Smooth muscle cell (in vitro differentiated cells): ENCODE measurements at regions not wholly inside any gene's neighbourhood (a gene's known extent, or its start where the extent isn't known, plus 50 kb on each side); places are given as distances from the start of the nearest gene placed in this dataset.

Source experiments
- DNase-seq: peaks from one replicate; lab custom pipeline; 2025; ENCODE audit not compliant: unreplicated experiment; lab: John Stamatoyannopoulos, UW
- H2AFZ ChIP-seq: fragments of 200-600 bp; sonication (generic); 2 replicates; pipeline ENCODE4 v1.6.0; 2016; ENCODE audit warnings: antibody characterized with exemption, low read depth, mild to moderate bottlenecking
- H3F3A ChIP-seq: fragments of 200-600 bp; sonication (generic); 2 replicates; pipeline ENCODE4 v1.6.0; 2017; ENCODE audit warnings: antibody characterized with exemption, low read depth
- H3K27ac ChIP-seq: fragments of 200-600 bp; sonication (generic); 2 replicates; pipeline ENCODE4 v1.5.1; 2016; ENCODE audit warnings: low read depth, mild to moderate bottlenecking
- H3K27me3 ChIP-seq: fragments of 200-600 bp; sonication (generic); 2 replicates; pipeline ENCODE4 v1.6.1; 2016; ENCODE audit warnings: low read depth, mild to moderate bottlenecking
- H3K36me3 ChIP-seq: fragments of 200-600 bp; sonication (generic); 2 replicates; pipeline ENCODE4 v1.5.1; 2016; ENCODE audit warnings: low read depth
- H3K4me1 ChIP-seq: fragments of 200-600 bp; sonication (generic); 2 replicates; pipeline ENCODE4 v1.5.1; 2016; ENCODE audit warnings: low read depth
- H3K4me2 ChIP-seq: fragments of 200-600 bp; sonication (generic); 2 replicates; pipeline ENCODE4 v1.6.0; 2016; ENCODE audit warnings: mild to moderate bottlenecking
- H3K4me3 ChIP-seq: fragments of 200-600 bp; sonication (generic); 2 replicates; pipeline ENCODE4 v1.5.1; 2016; ENCODE audit warnings: mild to moderate bottlenecking
- H3K79me2 ChIP-seq: fragments of 200-600 bp; sonication (generic); 2 replicates; pipeline ENCODE4 v1.6.0; 2016; ENCODE audit warnings: low read depth, mild to moderate bottlenecking
- H3K9ac ChIP-seq: fragments of 200-600 bp; sonication (generic); 2 replicates; pipeline ENCODE4 v1.6.0; 2016; ENCODE audit warnings: low read depth
- H3K9me3 ChIP-seq: fragments of 200-600 bp; sonication (generic); replicated peaks from 2 replicates; pipeline ENCODE4 v1.5.1; 2016; ENCODE audit warnings: low read depth
- H4K20me1 ChIP-seq: fragments of 200-600 bp; sonication (generic); 2 replicates; pipeline ENCODE4 v1.6.0; 2016; ENCODE audit warnings: low read depth
- WGBS: methylation state at CpG from one replicate; pipeline ENCODE4 v1.1.7; 2016; ENCODE audit warnings: low lambda C conversion rate; 5-methylcytosine and 5-hydroxymethylcytosine counted together
- TF ChIP-seq, protein P1 (sequence below): fragments of 200-600 bp; sonication (generic); IDR thresholded peaks from 2 replicates; pipeline ENCODE4 v1.5.1; 2017; ENCODE audit warnings: borderline replicate concordance, mild to moderate bottlenecking, antibody characterized with exemption; ENCODE audit not compliant: insufficient read depth, poor library complexity, severe bottlenecking

DNA sequence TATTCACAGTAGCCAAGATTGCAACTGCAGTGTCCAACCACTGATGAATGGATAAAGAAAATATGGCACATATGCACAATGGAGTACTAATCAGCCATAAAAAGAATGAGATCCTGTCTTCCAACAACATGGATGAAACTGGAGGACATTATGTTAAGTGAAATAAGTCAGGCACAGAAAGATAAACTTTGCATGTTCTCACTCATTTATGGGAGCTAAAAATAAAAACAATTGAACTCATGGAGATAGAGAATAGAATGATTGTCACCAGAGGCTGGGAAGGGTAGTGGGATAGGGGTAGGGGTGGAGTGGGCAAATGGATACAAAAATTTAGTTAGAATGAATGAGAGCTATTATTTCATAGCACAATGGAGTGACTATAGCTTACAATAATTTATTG, 305.5 kb upstream of the ETAA1 start:
- Histone ChIP-seq H3K79me2 (no peaks in the 10 kb centered on the region), H3K27ac (no peak overlapping the region), H4K20me1 (no peaks in the 10 kb centered on the region), H3F3A (no peaks in the 10 kb centered on the region), H2AFZ (no peak overlapping the region), H3K27me3 (no peaks in the 10 kb centered on the region), H3K9ac (no peak overlapping the region), H3K4me3 (no peak overlapping the region), H3K4me2 (no peak overlapping the region), H3K36me3 (no peaks in the 10 kb centered on the region), H3K4me1 (no peaks in the 10 kb centered on the region), H3K9me3 (no peaks in the 10 kb centered on the region)
- TF ChIP-seq, protein P1, sequence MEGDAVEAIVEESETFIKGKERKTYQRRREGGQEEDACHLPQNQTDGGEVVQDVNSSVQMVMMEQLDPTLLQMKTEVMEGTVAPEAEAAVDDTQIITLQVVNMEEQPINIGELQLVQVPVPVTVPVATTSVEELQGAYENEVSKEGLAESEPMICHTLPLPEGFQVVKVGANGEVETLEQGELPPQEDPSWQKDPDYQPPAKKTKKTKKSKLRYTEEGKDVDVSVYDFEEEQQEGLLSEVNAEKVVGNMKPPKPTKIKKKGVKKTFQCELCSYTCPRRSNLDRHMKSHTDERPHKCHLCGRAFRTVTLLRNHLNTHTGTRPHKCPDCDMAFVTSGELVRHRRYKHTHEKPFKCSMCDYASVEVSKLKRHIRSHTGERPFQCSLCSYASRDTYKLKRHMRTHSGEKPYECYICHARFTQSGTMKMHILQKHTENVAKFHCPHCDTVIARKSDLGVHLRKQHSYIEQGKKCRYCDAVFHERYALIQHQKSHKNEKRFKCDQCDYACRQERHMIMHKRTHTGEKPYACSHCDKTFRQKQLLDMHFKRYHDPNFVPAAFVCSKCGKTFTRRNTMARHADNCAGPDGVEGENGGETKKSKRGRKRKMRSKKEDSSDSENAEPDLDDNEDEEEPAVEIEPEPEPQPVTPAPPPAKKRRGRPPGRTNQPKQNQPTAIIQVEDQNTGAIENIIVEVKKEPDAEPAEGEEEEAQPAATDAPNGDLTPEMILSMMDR, result no peak
- no peak for DNase-seq

DNA sequence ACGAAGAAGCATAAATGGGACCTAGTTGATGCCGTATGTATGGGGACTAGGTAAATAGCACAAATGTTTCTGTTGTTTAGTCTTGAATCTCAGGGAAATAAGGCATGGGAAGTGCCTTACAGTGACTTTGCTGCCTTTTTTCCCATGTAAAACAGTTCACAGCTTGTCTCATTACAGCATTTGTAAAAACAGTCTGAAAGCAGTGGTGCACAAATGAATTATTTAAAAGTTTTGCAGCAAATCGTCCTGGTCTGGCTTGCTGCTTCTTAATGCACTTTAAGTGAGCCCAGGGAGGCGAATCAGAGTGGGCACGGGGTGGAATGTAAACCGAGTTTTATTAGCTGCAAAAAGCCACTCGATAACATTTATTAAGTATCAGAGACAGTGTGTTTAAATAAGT, 302.0 kb upstream of the ETAA1 start:
- Histone ChIP-seq H3F3A (no peaks in the 10 kb centered on the region), H3K9ac (no peak overlapping the region), H3K79me2 (no peaks in the 10 kb centered on the region), H3K4me3 (no peak overlapping the region), H3K36me3 (no peaks in the 10 kb centered on the region), H3K9me3 (no peaks in the 10 kb centered on the region), H4K20me1 (no peaks in the 10 kb centered on the region), H2AFZ (no peak overlapping the region), H3K4me2 (no peak overlapping the region), H3K27me3 (no peaks in the 10 kb centered on the region), H3K4me1 (no peaks in the 10 kb centered on the region), H3K27ac (no peak overlapping the region)
- no peak for DNase-seq
- TF ChIP-seq, protein P1, result no peak
- 74% methylated on average over 7 of the region's 7 CpGs for WGBS

DNA sequence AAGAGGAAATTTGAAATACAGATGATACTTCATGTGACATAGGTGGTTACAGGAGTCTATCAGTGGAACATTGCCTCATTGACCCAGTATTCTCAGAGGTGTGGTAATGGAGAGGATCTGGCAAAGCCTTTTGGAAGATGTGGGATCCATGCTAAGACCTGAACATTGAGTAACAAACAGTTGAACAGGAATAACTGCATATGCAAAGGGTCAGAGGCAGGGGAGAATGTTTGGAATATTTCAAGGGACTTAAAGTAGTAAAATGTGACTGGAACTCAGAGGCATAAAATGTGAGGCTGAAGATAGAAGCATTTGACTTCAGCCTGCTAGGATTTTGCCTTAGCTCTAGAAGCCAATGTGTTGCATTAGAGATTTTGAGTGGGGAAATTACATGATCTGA, 300.2 kb upstream of the ETAA1 start:
- H3K27me3 ChIP-seq, result no peaks in the 10 kb centered on the region
- H3F3A ChIP-seq, result no peaks in the 10 kb centered on the region
- H3K4me2 ChIP-seq, result no peak overlapping the region
- H3K9ac ChIP-seq, result no peak overlapping the region
- H3K79me2 ChIP-seq, result no peaks in the 10 kb centered on the region
- no peaks in the 10 kb centered on the region for H3K4me1 ChIP-seq
- no peak overlapping the region for H2AFZ ChIP-seq
- no peak for DNase-seq
- TF ChIP-seq, protein P1, result no peak
- no peaks in the 10 kb centered on the region for H4K20me1 ChIP-seq
- H3K27ac ChIP-seq, result no peak overlapping the region
- no peaks in the 10 kb centered on the region for H3K9me3 ChIP-seq
- no peak overlapping the region for H3K4me3 ChIP-seq
- H3K36me3 ChIP-seq, result no peaks in the 10 kb centered on the region

DNA sequence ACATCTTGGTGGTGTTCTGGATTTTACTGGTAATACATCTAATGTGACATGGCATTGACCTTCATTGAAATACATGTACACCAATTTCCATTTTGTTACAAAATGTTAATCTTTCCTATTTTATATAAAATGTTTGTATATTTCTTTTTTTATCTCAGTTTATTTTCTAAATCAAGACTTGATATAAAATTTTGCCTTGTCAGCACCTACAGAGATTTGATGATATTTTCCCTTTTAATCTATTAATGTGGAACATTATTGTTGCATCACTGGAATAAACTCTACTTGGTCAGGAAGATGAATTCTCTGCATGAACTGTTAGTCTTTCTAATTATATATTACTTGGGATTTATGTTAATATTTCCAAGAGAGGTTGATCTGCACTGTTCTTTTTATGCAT, 294.0 kb upstream of the ETAA1 start:
- no peaks in the 10 kb centered on the region for H3K4me1 ChIP-seq
- no peaks in the 10 kb centered on the region for H4K20me1 ChIP-seq
- no peaks in the 10 kb centered on the region for H3F3A ChIP-seq
- H2AFZ ChIP-seq, result no peak overlapping the region
- no peaks in the 10 kb centered on the region for H3K27me3 ChIP-seq
- TF ChIP-seq, protein P1, result no peak
- no peaks in the 10 kb centered on the region for H3K79me2 ChIP-seq
- no peak overlapping the region for H3K4me2 ChIP-seq
- H3K9ac ChIP-seq, result no peak overlapping the region
- no peaks in the 10 kb centered on the region for H3K9me3 ChIP-seq
- DNase-seq, result no peak
- H3K4me3 ChIP-seq, result no peak overlapping the region
- H3K27ac ChIP-seq, result no peak overlapping the region
- no peaks in the 10 kb centered on the region for H3K36me3 ChIP-seq
